ENCODE measurements at regions not wholly inside any gene's neighbourhood (a gene's known extent, or its start where the extent isn't known, plus 50 kb on each side); places are given as distances from the start of the nearest gene placed in this dataset.

GRCh38 chr6:27052731-27053082, 194.8 kb upstream of the PRSS16 start:
- no peak for DNase-seq (ENCODE audit: low spot score)

GRCh38 chr6:27053738-27054137, 193.8 kb upstream of the PRSS16 start:
- no peak for DNase-seq (ENCODE audit: low spot score)

GRCh38 chr6:27056615-27057014, 190.9 kb upstream of the PRSS16 start:
- no peak for DNase-seq (ENCODE audit: low spot score)

GRCh38 chr6:27059621-27060425, 187.7 kb upstream of the PRSS16 start:
- DNase-seq (ENCODE audit: low spot score): no peak

- no peak for DNase-seq (ENCODE audit: low spot score)
These were observed 186.1 kb upstream of the PRSS16 start for GRCh38 chr6:27061235-27061993.

- no peak for DNase-seq (ENCODE audit: low spot score)
These were observed 184.7 kb upstream of the PRSS16 start for GRCh38 chr6:27062755-27063154.

GRCh38 chr6:27065183-27065582, 182.3 kb upstream of the PRSS16 start:
- DNase-seq (ENCODE audit: low spot score): no peak

- no peak for DNase-seq (ENCODE audit: low spot score)
These were observed 181.1 kb upstream of the PRSS16 start for GRCh38 chr6:27066381-27066780.

GRCh38 chr6:27066802-27067201, 180.7 kb upstream of the PRSS16 start:
- DNase-seq (ENCODE audit: low spot score): no peak

- no peak for DNase-seq (ENCODE audit: low spot score)
These were observed 174.1 kb upstream of the PRSS16 start for GRCh38 chr6:27073441-27073840.

- DNase-seq (ENCODE audit: low spot score): no peak
These were observed 171.4 kb upstream of the PRSS16 start for GRCh38 chr6:27076116-27076515.

GRCh38 chr6:27078734-27079357, 168.7 kb upstream of the PRSS16 start:
- DNase-seq (ENCODE audit: low spot score): peak; percentile 16

- DNase-seq (ENCODE audit: low spot score): no peak
These were observed 166.3 kb upstream of the PRSS16 start for GRCh38 chr6:27081188-27081587.

- DNase-seq (ENCODE audit: low spot score): no peak
These were observed 165.6 kb upstream of the PRSS16 start for GRCh38 chr6:27081931-27082330.

GRCh38 chr6:27088068-27088467, 159.4 kb upstream of the PRSS16 start:
- no peak for DNase-seq (ENCODE audit: low spot score)

- peak; percentile 24 for DNase-seq (ENCODE audit: low spot score)
These were observed 155.7 kb upstream of the PRSS16 start for GRCh38 chr6:27091661-27092315.

- DNase-seq (ENCODE audit: low spot score): peak; percentile 8
These were observed 155.2 kb upstream of the PRSS16 start for GRCh38 chr6:27092316-27092692.

- no peak for DNase-seq (ENCODE audit: low spot score)
These were observed 151.6 kb upstream of the PRSS16 start for GRCh38 chr6:27095914-27096313.

- peak; percentile 4 for DNase-seq (ENCODE audit: low spot score)
These were observed 150.5 kb upstream of the PRSS16 start for GRCh38 chr6:27096834-27097511.

GRCh38 chr6:27098956-27099355, 148.5 kb upstream of the PRSS16 start:
- no peak for DNase-seq (ENCODE audit: low spot score)

GRCh38 chr6:27100921-27101320, 146.6 kb upstream of the PRSS16 start:
- DNase-seq (ENCODE audit: low spot score): no peak

GRCh38 chr6:27101824-27102223, 145.7 kb upstream of the PRSS16 start:
- DNase-seq (ENCODE audit: low spot score): no peak

Measured in HuH-7 (cell line).